Heart right ventricle (tissue), 16 donors: ENCODE measurements at regions not wholly inside any gene's neighbourhood (a gene's known extent, or its start where the extent isn't known, plus 50 kb on each side); places are given as distances from the start of the nearest gene placed in this dataset.

Experiments
- ATAC-seq, 8 donors: fragments of 200-7000 bp; cut with Tn5 transposase; one replicate each; pipeline ENCODE4 v1.9.1; 2020; ENCODE audit warnings: mild to moderate bottlenecking in 8 of 8, moderate library complexity in 8 of 8, moderate number of reproducible peaks in 1 of 8
- DNase-seq, 2 donors: peaks; one replicate each; pipeline ENCODE4 v3.0.0-alpha.2; 2020
- H3K27ac ChIP-seq, 10 donors: fragments of 200-600 bp; sonication (generic) in 2 of 10; one replicate each; pipeline versions ENCODE4 v1.5.0 to v1.8.0; 2020 to 2022; ENCODE audit warnings: mild to moderate bottlenecking in 3 of 10
- H3K27me3 ChIP-seq, 7 donors: fragments of 200-600 bp; one replicate each; pipeline ENCODE4 v1.8.0; 2021 to 2022; ENCODE audit warnings: mild to moderate bottlenecking in 2 of 7
- H3K36me3 ChIP-seq, 9 donors: fragments of 200-600 bp; sonication (generic) in 1 of 9; one replicate each; pipeline versions ENCODE4 v1.5.0 to v1.8.0; 2020 to 2022; ENCODE audit warnings: mild to moderate bottlenecking in 2 of 9
- H3K4me1 ChIP-seq, 9 donors: fragments of 200-600 bp; sonication (generic) in 1 of 9; one replicate each; pipeline versions ENCODE4 v1.5.0 to v1.8.0; 2020 to 2022; ENCODE audit warnings: mild to moderate bottlenecking in 4 of 9
- H3K4me3 ChIP-seq, 10 donors: fragments of 200-600 bp; sonication (generic) in 2 of 10; one replicate each; pipeline versions ENCODE4 v1.5.0 to v1.8.0; 2020 to 2022; ENCODE audit warnings: mild to moderate bottlenecking in 7 of 10, moderate library complexity in 2 of 10
- H3K9me3 ChIP-seq, 11 donors: fragments of 200-600 bp in 10 of 11; sonication (generic) in 2 of 11; one replicate each; pipeline versions ENCODE4 v1.5.0 to v1.8.0; 2013 to 2022; ENCODE audit warnings: mild to moderate bottlenecking in 2 of 11, control low read depth in 1 of 11, moderate library complexity in 1 of 11
- WGBS, 2 donors: extraction: QIAGEN DNeasy Blood & Tissue Kit; methylation state at CpG; one replicate each; pipeline ENCODE4 v1.1.7; 2013; ENCODE audit warnings: inconsistent platforms in 1 of 2; 5-methylcytosine and 5-hydroxymethylcytosine counted together
- intact Hi-C, 10 donors: fragments of 100-400 bp; cut with DNase I; formaldehyde crosslinking; loops; one replicate each; pipeline versions ENCODE4 v1.11.1 to v1.14.2; 2022
- TF ChIP-seq, protein P1 (sequence below), 9 donors: fragments of 200-600 bp; sonication (generic) in 2 of 9; IDR thresholded peaks; one replicate each; pipeline versions ENCODE4 v1.5.0 to v1.8.0; 2021 to 2022; ENCODE audit warnings: antibody characterized with exemption in 9 of 9, mild to moderate bottlenecking in 5 of 9, moderate library complexity in 1 of 9
- donor health status: Arrhythmogenic right ventricular cardiomyopathy.
- donor health status: ischemic (EF 13 %, LVEDD 7.1; RV severe dilation, severe dysfunction).
- donor health status: healthy with polysubstance abuse.
- donor health status: DM: no; HTN: yes; CAD: no.
- donor health status: DM: no; HTN: no; CAD: no.
- donor health status: ischemic (EF 25% LVEDD 6.9; RV normal size, moderate dysfunction).
- donor health status: ischemic (EF 25% LVEDD 5.7; RV mildly dilated, moderate dysfunction).
- donor health status: healthy.
- donor health status: DM: yes; HTN: yes; CAD: no.
- donor health status: Ischemic cardiomyopathy.
- donor health status: ischemic (EF 35%, LVEDD 5.7; RV mildly dilated, moderate dysfunction).
- donor health status: nonischemic (EF 11% LVEDD 7.7; RV severe dilation, severe dysfunction).
- donor health status: DM: yes; HTN: yes; CAD: no.
- donor health status: PGD.
- donor health status: ischemic (EF 29% LVEDD 5.4; RV normal size, mild dysfunction).
- donor health status: nonischemic (EF 23%, LVEDD 6.1; RV moderate dilation, normal function).

GRCh38 chr3:168386301-168386700, 290.6 kb upstream of the GOLIM4 start:
- Histone ChIP-seq H3K4me1 (no peaks in the 10 kb centered on the region), H3K4me3 (no peak overlapping the region), H3K27ac (no peak overlapping the region), H3K9me3 (peaks cover 0 to 30% (median 0%) of the 10 kb centered on the region in 11 donors), H3K36me3 (no peaks in the 10 kb centered on the region), H3K27me3 (no peaks in the 10 kb centered on the region)
- DNase-seq = no peak
- no peak for ATAC-seq
- TF ChIP-seq, protein P1, sequence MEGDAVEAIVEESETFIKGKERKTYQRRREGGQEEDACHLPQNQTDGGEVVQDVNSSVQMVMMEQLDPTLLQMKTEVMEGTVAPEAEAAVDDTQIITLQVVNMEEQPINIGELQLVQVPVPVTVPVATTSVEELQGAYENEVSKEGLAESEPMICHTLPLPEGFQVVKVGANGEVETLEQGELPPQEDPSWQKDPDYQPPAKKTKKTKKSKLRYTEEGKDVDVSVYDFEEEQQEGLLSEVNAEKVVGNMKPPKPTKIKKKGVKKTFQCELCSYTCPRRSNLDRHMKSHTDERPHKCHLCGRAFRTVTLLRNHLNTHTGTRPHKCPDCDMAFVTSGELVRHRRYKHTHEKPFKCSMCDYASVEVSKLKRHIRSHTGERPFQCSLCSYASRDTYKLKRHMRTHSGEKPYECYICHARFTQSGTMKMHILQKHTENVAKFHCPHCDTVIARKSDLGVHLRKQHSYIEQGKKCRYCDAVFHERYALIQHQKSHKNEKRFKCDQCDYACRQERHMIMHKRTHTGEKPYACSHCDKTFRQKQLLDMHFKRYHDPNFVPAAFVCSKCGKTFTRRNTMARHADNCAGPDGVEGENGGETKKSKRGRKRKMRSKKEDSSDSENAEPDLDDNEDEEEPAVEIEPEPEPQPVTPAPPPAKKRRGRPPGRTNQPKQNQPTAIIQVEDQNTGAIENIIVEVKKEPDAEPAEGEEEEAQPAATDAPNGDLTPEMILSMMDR (IDR thresholded peaks at IDR 0.05) = no peak
- intact Hi-C loops = no loop called here

GRCh38 chr3:168384990-168385389, 289.3 kb upstream of the GOLIM4 start:
- Histone ChIP-seq H3K9me3 (peaks cover 0 to 26% (median 0%) of the 10 kb centered on the region in 11 donors), H3K4me1 (no peaks in the 10 kb centered on the region), H3K4me3 (no peak overlapping the region), H3K27ac (no peak overlapping the region), H3K27me3 (no peaks in the 10 kb centered on the region), H3K36me3 (no peaks in the 10 kb centered on the region)
- 68 to 69% methylated on average over 7 of the region's 7 CpGs for WGBS, 2 donors
- DNase-seq (no peak), ATAC-seq (no peak)
- TF ChIP-seq, protein P1 (IDR thresholded peaks at IDR 0.05) = no peak
- intact Hi-C loops = no loop called here

DNA sequence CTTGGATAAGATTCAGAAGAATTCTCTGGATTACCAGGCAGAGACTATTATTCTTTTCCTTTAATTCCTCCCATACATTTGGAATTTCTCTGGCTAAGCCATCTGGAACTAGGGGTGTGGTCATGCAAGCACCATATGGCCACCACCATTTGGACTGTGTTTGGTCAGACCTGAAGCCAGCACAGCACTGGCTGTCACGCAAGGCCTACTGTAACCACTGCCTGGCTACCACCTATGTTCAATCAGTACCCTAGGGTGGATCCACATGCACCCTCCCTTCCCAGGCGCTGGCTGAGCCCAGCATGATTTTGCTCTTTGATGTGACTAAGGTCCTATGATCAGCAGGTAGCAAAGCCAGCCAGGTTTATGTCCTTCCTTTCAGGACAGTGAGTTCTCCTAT, 287.8 kb upstream of the GOLIM4 start:
- Histone ChIP-seq H3K27me3 (no peaks in the 10 kb centered on the region), H3K4me3 (no peak overlapping the region), H3K27ac (no peak overlapping the region), H3K9me3 (peaks cover 0 to 23% (median 0%) of the 10 kb centered on the region in 11 donors), H3K36me3 (no peaks in the 10 kb centered on the region), H3K4me1 (no peaks in the 10 kb centered on the region)
- TF ChIP-seq, protein P1 (IDR thresholded peaks at IDR 0.05) = no peak
- intact Hi-C loops = no loop called here
- no peak for DNase-seq
- ATAC-seq = no peak
- WGBS, 2 donors = 91 to 94% methylated on average over 2 of the region's 2 CpGs

DNA sequence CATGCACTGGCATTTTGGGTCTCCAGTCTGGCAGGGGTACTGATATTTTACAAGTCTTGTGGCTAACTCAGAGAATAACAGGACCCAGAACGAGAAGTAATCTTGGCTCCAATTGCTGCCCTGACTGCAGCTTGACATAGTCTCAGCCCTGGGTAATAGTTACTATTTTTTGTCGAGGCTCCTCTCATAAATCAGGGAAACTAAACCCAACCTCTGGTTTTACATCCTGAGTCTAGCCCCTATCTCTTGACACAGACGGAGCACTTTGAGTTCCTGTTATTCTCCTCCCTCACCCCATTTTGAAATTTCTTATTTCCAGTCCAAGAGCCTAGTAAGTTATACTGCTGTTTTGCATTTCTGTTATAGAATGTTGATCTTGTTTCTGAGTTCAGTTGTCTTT, 276.1 kb upstream of the GOLIM4 start:
- ATAC-seq (no peak), DNase-seq (no peak)
- no peaks in the 10 kb centered on the region for H3K27me3 ChIP-seq
- H3K4me3 ChIP-seq = no peak overlapping the region
- H3K27ac ChIP-seq = no peak overlapping the region
- 63 to 73% methylated on average over 3 of the region's 3 CpGs for WGBS, 2 donors
- intact Hi-C loops = no loop called here
- no peaks in the 10 kb centered on the region for H3K36me3 ChIP-seq
- no peaks in the 10 kb centered on the region for H3K4me1 ChIP-seq
- TF ChIP-seq, protein P1 (IDR thresholded peaks at IDR 0.05) = no peak
- H3K9me3 ChIP-seq = peaks cover 0 to 10% (median 0%) of the 10 kb centered on the region in 11 donors
